Thyroid gland (tissue), 4 donors: ENCODE measurements at regions not wholly inside any gene's neighbourhood (a gene's known extent, or its start where the extent isn't known, plus 50 kb on each side); places are given as distances from the start of the nearest gene placed in this dataset.
A peak's percentile ranks its signal among the peaks of the same experiment; 100 is the strongest.

Source experiments
- DNase-seq, 2 donors: peaks; one replicate each; pipeline ENCODE4 v3.0.0-alpha.2; 2019
- H3K27ac ChIP-seq, 3 donors: fragments of 200-600 bp; sonication (generic); 1 replicate in 2 of 3; 2 replicates in 1 of 3; pipeline ENCODE4 v1.5.1; 2016 to 2019; ENCODE audit warnings: mild to moderate bottlenecking in 1 of 3, moderate library complexity in 1 of 3
- H3K27me3 ChIP-seq: fragments of 200-600 bp; sonication (generic); one replicate; pipeline ENCODE4 v1.5.1; 2019
- H3K36me3 ChIP-seq, 2 donors: fragments of 200-600 bp; sonication (generic); one replicate each; pipeline ENCODE4 v1.5.1; 2016 to 2019
- H3K4me1 ChIP-seq, 2 donors: fragments of 200-600 bp; sonication (generic); one replicate each; pipeline ENCODE4 v1.5.1; 2017 to 2019
- H3K4me3 ChIP-seq, 3 donors: fragments of 200-600 bp; sonication (generic); replicated peaks in 1 of 3; 1 replicate in 2 of 3; 2 replicates in 1 of 3; pipeline ENCODE4 v1.5.1; 2016; ENCODE audit warnings: mild to moderate bottlenecking in 1 of 3
- H3K9me3 ChIP-seq: fragments of 200-600 bp; sonication (generic); one replicate; pipeline ENCODE4 v1.5.1; 2017
- CTCF ChIP-seq, 6 experiments: fragments of 200-600 bp in 3 of 6; fragments of 450-650 bp in 3 of 6; sonication (generic) in 3 of 6; IDR thresholded peaks; one replicate each; pipeline ENCODE4 v1.5.1; 2016 to 2019; ENCODE audit warnings: antibody characterized with exemption in 6 of 6, mild to moderate bottlenecking in 2 of 6, inconsistent platforms in 1 of 6, moderate library complexity in 1 of 6
- POLR2A ChIP-seq, 2 donors: fragments of 450-650 bp; IDR thresholded peaks; one replicate each; pipeline ENCODE4 v1.6.1; 2017; ENCODE audit warnings: antibody characterized with exemption in 2 of 2, mild to moderate bottlenecking in 2 of 2, moderate library complexity in 1 of 2
- WGBS, 2 donors: methylation state at CpG; one replicate each; pipeline ENCODE4 v1.1.5; 2017; 5-methylcytosine and 5-hydroxymethylcytosine counted together
- intact Hi-C: fragments of 100-400 bp; cut with DNase I; formaldehyde crosslinking; loops from one replicate; pipeline ENCODE4 v1.15.1; 2023

GRCh38 chr3:102016417-102016816 lies 167.1 kb downstream of the NFKBIZ start:
- Histone ChIP-seq H3K27me3 (no peaks in the 10 kb centered on the region), H3K9me3 (no peaks in the 10 kb centered on the region)

GRCh38 chr3:102017784-102018183 lies 168.5 kb downstream of the NFKBIZ start:
- no peak for DNase-seq
- Histone ChIP-seq H3K4me1 (peaks cover under 1 to 2% of the 10 kb centered on the region in 2 donors), H3K4me3 (no peak overlapping the region), H3K27ac (no peak overlapping the region), H3K9me3 (no peaks in the 10 kb centered on the region), H3K27me3 (no peaks in the 10 kb centered on the region), H3K36me3 (no peaks in the 10 kb centered on the region)
- TF ChIP-seq CTCF (IDR thresholded peaks at IDR 0.05) (no peak), POLR2A (IDR thresholded peaks at IDR 0.05) (no peak)
- WGBS, 2 donors: 93 to 94% methylated on average over 2 of the region's 2 CpGs
- intact Hi-C loops: no loop called here

More at GRCh38 chr3:102016417-102016816, 167.1 kb downstream of the NFKBIZ start:
- Histone ChIP-seq H3K4me3 (no peak overlapping the region), H3K27ac (no peak overlapping the region), H3K4me1 (no peaks in the 10 kb centered on the region), H3K36me3 (no peaks in the 10 kb centered on the region)
- intact Hi-C loops: no loop called here
- no peak for DNase-seq
- WGBS, 2 donors: 54 to 92% methylated on average over 1 of the region's 1 CpG
- TF ChIP-seq POLR2A (IDR thresholded peaks at IDR 0.05) (no peak), CTCF (IDR thresholded peaks at IDR 0.05) (no peak)

GRCh38 chr3:102018551-102018950 lies 169.2 kb downstream of the NFKBIZ start:
- no peak for DNase-seq
- Histone ChIP-seq H3K4me3 (no peak overlapping the region), H3K4me1 (peaks cover 8 to 10% of the 10 kb centered on the region in 2 donors), H3K36me3 (no peaks in the 10 kb centered on the region), H3K27ac (no peak overlapping the region), H3K9me3 (no peaks in the 10 kb centered on the region), H3K27me3 (no peaks in the 10 kb centered on the region)
- 74 to 85% methylated on average over 7 of the region's 7 CpGs for WGBS, 2 donors
- intact Hi-C loops: no loop called here
- TF ChIP-seq CTCF (IDR thresholded peaks at IDR 0.05): no peak
- no peak for TF ChIP-seq POLR2A (IDR thresholded peaks at IDR 0.05)

- Histone ChIP-seq H3K27ac (no peak overlapping the region), H3K4me3 (no peak overlapping the region), H3K27me3 (no peaks in the 10 kb centered on the region), H3K36me3 (no peaks in the 10 kb centered on the region), H3K4me1 (peaks cover 27 to 29% of the 10 kb centered on the region in 2 donors), H3K9me3 (no peaks in the 10 kb centered on the region)
- TF ChIP-seq CTCF (IDR thresholded peaks at IDR 0.05): no peak
- TF ChIP-seq POLR2A (IDR thresholded peaks at IDR 0.05): no peak
- no peak for DNase-seq
- intact Hi-C loops: no loop called here
- 88 to 94% methylated on average over 1 of the region's 1 CpG for WGBS, 2 donors
Observed at GRCh38 chr3:102020735-102021134, 171.4 kb downstream of the NFKBIZ start.

- Histone ChIP-seq H3K4me3 (no peak overlapping the region), H3K4me1 (peaks cover 30 to 31% of the 10 kb centered on the region in 2 donors), H3K36me3 (no peaks in the 10 kb centered on the region), H3K27me3 (no peaks in the 10 kb centered on the region), H3K9me3 (no peaks in the 10 kb centered on the region), H3K27ac (peak overlapping the region; percentile 27 to 67 (median 37))
- no peak for DNase-seq
- intact Hi-C loops: no loop called here
- TF ChIP-seq POLR2A (IDR thresholded peaks at IDR 0.05) (no peak), CTCF (IDR thresholded peaks at IDR 0.05) (no peak)
Observed at GRCh38 chr3:102024270-102024904, 175.1 kb downstream of the NFKBIZ start.
